GM12865 (cell line): ENCODE measurements at regions not wholly inside any gene's neighbourhood (a gene's known extent, or its start where the extent isn't known, plus 50 kb on each side); places are given as distances from the start of the nearest gene placed in this dataset.

ENCODE experiments used
- DNase-seq: peaks from one replicate; pipeline ENCODE4 v3.0.0; 2010; ENCODE audit warnings: low read depth
- H3K4me3 ChIP-seq: 2 replicates; pipeline ENCODE4 v1.5.1; 2011; ENCODE audit warnings: mild to moderate bottlenecking, low read depth, low read length, control low read depth
- TF ChIP-seq, protein P1 (sequence below): IDR thresholded peaks from 2 replicates; pipeline ENCODE4 v1.5.1; 2011; ENCODE audit warnings: low read length, control low read depth, low read depth, inconsistent platforms; ENCODE audit not compliant: insufficient read depth; ENCODE audit errors: missing control alignments

DNA sequence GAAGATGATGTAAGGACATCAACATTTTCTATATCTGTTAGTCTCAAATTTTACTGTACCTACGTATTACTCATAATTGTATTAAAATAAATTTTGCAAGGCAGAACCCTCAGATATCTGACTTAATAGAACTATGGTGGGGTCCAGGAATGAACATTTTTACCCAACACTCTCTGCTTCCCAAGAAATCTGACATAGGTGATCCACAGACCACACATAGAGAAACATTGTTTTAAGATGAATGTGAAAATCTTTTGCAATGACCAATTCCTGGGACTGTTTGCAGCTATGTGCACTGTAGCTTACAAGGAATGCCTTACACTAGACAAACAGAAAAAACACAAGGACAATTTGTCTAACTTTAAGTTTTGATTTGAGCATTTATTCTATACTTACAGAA lies 645.6 kb upstream of the ADGRL2 start:
- DNase-seq: no peak
- H3K4me3 ChIP-seq: no peak overlapping the region
- TF ChIP-seq, protein P1, sequence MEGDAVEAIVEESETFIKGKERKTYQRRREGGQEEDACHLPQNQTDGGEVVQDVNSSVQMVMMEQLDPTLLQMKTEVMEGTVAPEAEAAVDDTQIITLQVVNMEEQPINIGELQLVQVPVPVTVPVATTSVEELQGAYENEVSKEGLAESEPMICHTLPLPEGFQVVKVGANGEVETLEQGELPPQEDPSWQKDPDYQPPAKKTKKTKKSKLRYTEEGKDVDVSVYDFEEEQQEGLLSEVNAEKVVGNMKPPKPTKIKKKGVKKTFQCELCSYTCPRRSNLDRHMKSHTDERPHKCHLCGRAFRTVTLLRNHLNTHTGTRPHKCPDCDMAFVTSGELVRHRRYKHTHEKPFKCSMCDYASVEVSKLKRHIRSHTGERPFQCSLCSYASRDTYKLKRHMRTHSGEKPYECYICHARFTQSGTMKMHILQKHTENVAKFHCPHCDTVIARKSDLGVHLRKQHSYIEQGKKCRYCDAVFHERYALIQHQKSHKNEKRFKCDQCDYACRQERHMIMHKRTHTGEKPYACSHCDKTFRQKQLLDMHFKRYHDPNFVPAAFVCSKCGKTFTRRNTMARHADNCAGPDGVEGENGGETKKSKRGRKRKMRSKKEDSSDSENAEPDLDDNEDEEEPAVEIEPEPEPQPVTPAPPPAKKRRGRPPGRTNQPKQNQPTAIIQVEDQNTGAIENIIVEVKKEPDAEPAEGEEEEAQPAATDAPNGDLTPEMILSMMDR: no peak

DNA sequence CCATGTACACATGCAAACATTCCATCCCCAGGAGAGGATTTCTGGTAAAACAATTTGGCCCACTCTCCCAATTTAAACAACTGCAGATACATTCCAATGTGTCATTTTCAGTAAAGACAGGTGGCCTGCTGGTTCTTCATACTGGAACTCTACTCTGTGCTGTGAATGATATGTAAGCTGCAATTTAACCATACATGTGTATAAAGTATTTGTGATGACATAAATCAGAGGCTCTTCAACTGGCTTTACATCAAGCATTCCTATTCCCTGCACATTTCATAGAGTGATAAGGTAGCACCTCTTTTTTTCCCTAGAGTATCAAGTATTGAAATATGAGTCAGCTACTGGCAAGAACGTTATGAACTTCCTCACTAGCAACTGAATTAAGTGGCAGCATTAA lies 649.5 kb upstream of the ADGRL2 start:
- H3K4me3 ChIP-seq: no peak overlapping the region
- DNase-seq: no peak
- TF ChIP-seq, protein P1: no peak

DNA sequence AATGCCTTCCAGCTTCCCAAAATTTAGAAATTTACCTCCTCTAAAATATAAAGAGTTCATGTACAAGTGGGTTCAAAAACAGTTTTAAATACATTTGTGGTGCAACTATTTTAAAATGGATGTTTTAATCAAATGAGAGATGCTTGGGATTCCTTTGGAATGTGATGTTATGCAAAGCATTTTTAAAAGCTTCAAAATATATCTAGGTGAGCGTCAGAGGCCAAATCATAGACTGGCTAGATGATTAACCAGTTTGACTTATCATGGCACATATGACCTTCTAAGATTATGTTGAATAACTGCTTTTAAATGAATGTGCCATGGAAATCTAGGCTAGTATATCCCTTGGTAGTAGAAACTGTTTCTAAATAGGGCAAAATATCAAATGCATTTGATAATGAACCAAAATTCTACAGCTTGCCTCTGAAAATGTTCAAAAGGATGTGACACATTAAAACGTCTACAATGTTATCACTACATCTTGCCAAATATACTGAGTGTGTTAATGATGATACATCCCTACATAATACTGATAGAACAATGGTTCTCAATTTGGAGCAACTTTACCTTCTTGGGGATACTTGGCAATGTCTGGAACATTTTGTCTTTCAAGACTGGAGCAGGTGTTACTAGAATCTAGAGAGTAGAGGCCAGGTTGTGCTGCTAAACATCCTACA lies 650.9 kb upstream of the ADGRL2 start:
- DNase-seq: no peak
- H3K4me3 ChIP-seq: no peak overlapping the region
- TF ChIP-seq, protein P1: no peak

GRCh38 chr1:81144240-81144825 lies 656.4 kb upstream of the ADGRL2 start:
- no peak for DNase-seq
- no peak overlapping the region for H3K4me3 ChIP-seq
- TF ChIP-seq, protein P1: no peak

- TF ChIP-seq, protein P1: no peak
- H3K4me3 ChIP-seq: no peak overlapping the region
- no peak for DNase-seq
These were observed 658.5 kb upstream of the ADGRL2 start for GRCh38 chr1:81142099-81142826.

- no peak for DNase-seq
- TF ChIP-seq, protein P1: no peak
- no peak overlapping the region for H3K4me3 ChIP-seq
These were observed 665.2 kb upstream of the ADGRL2 start for GRCh38 chr1:81135524-81135923.
